Vagina (tissue), 2 donors: ENCODE measurements at regions not wholly inside any gene's neighbourhood (a gene's known extent, or its start where the extent isn't known, plus 50 kb on each side); places are given as distances from the start of the nearest gene placed in this dataset.

Experiments used
- DNase-seq, 2 donors: peaks; one replicate each; pipeline ENCODE4 v3.0.0-alpha.2; 2017; ENCODE audit errors: extremely low spot score in 2 of 2
- H3K27ac ChIP-seq: fragments of 200-600 bp; sonication (generic); one replicate; pipeline ENCODE4 v1.5.1; 2019
- H3K27me3 ChIP-seq: fragments of 200-600 bp; sonication (generic); one replicate; pipeline ENCODE4 v1.5.1; 2019
- H3K36me3 ChIP-seq, 2 donors: fragments of 200-600 bp; sonication (generic); one replicate each; pipeline ENCODE4 v1.5.1; 2017 to 2019
- H3K4me1 ChIP-seq: fragments of 200-600 bp; sonication (generic); one replicate; pipeline ENCODE4 v1.5.1; 2019
- H3K4me3 ChIP-seq, 2 donors: fragments of 200-600 bp; sonication (generic); 1 replicate in 1 of 2; 2 replicates in 1 of 2; pipeline ENCODE4 v1.5.1; 2016 to 2019
- H3K9me3 ChIP-seq: fragments of 200-600 bp; sonication (generic); one replicate; pipeline ENCODE4 v1.5.1; 2019
- POLR2A ChIP-seq, 2 donors: fragments of 450-650 bp; IDR thresholded peaks; one replicate each; pipeline ENCODE4 v1.6.1; 2017; ENCODE audit warnings: antibody characterized with exemption in 2 of 2, mild to moderate bottlenecking in 2 of 2, moderate library complexity in 2 of 2
- POLR2AphosphoS5 ChIP-seq, 2 donors: sonication (generic); formaldehyde crosslinking; IDR thresholded peaks; one replicate each; pipeline ENCODE4 v1.9.0; 2017; ENCODE audit warnings: antibody characterized with exemption in 2 of 2, mild to moderate bottlenecking in 2 of 2, low read depth in 1 of 2; ENCODE audit not compliant: insufficient read depth in 1 of 2
- intact Hi-C: fragments of 100-400 bp; cut with DNase I; formaldehyde crosslinking; loops from one replicate; pipeline ENCODE4 v1.15.1; 2023
- TF ChIP-seq, protein P1 (sequence below), 3 experiments: fragments of 450-650 bp in 2 of 3; fragments of 200-600 bp in 1 of 3; sonication (generic) in 1 of 3; IDR thresholded peaks; one replicate each; pipeline ENCODE4 v1.5.1; 2017 to 2019; ENCODE audit warnings: antibody characterized with exemption in 3 of 3, mild to moderate bottlenecking in 2 of 3, moderate library complexity in 2 of 3

GRCh38 chr5:13019729-13020128, 924.8 kb downstream of the DNAH5 start:
- no peaks in the 10 kb centered on the region for H3K4me1 ChIP-seq
- no peak overlapping the region for H3K4me3 ChIP-seq
- TF ChIP-seq POLR2A (IDR thresholded peaks at IDR 0.05) (no peak), POLR2AphosphoS5 (IDR thresholded peaks at IDR 0.05; ENCODE audit: insufficient read depth in 1 of 2, low read depth in 1 of 2) (no peak)
- TF ChIP-seq, protein P1, sequence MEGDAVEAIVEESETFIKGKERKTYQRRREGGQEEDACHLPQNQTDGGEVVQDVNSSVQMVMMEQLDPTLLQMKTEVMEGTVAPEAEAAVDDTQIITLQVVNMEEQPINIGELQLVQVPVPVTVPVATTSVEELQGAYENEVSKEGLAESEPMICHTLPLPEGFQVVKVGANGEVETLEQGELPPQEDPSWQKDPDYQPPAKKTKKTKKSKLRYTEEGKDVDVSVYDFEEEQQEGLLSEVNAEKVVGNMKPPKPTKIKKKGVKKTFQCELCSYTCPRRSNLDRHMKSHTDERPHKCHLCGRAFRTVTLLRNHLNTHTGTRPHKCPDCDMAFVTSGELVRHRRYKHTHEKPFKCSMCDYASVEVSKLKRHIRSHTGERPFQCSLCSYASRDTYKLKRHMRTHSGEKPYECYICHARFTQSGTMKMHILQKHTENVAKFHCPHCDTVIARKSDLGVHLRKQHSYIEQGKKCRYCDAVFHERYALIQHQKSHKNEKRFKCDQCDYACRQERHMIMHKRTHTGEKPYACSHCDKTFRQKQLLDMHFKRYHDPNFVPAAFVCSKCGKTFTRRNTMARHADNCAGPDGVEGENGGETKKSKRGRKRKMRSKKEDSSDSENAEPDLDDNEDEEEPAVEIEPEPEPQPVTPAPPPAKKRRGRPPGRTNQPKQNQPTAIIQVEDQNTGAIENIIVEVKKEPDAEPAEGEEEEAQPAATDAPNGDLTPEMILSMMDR (IDR thresholded peaks at IDR 0.05) = no peak
- no peaks in the 10 kb centered on the region for H3K36me3 ChIP-seq
- no peak overlapping the region for H3K27ac ChIP-seq
- no peak for DNase-seq
- no peaks in the 10 kb centered on the region for H3K9me3 ChIP-seq
- H3K27me3 ChIP-seq = no peaks in the 10 kb centered on the region
- intact Hi-C loops = no loop called here

GRCh38 chr5:13003457-13003856, 941.0 kb downstream of the DNAH5 start:
- no peaks in the 10 kb centered on the region for H3K27me3 ChIP-seq
- no peak for DNase-seq
- H3K4me1 ChIP-seq = no peaks in the 10 kb centered on the region
- H3K9me3 ChIP-seq = no peaks in the 10 kb centered on the region
- H3K27ac ChIP-seq = no peak overlapping the region
- H3K36me3 ChIP-seq = no peaks in the 10 kb centered on the region
- TF ChIP-seq POLR2AphosphoS5 (IDR thresholded peaks at IDR 0.05; ENCODE audit: insufficient read depth in 1 of 2, low read depth in 1 of 2) (no peak), POLR2A (IDR thresholded peaks at IDR 0.05) (no peak)
- TF ChIP-seq, protein P1 (IDR thresholded peaks at IDR 0.05) = no peak
- intact Hi-C loops = loop anchor here (5.0 kb wide), 1 partner anchor 1814 kb away; no protein-coding TSS in a partner anchor
- H3K4me3 ChIP-seq = no peak overlapping the region

DNA sequence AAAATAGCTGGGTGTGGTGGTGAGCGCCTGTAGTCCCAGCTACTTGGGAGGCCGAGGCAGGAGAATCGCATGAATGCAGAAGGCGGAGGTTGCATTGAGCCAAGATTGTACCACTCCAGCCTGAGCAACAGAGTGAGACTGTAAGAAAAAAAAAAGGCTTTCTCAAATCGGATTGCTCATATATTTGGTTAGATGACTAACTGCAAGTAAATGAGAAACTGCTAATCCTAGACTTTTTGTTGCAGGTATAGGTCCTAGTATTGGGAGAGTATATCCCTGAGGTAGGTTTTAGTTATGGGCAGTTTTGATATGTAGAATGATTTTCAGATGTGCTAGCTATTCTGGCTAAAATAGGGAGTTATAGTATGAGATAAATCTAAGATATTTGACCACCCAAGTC, 944.8 kb downstream of the DNAH5 start:
- no peak for TF ChIP-seq POLR2A (IDR thresholded peaks at IDR 0.05)
- no peak for TF ChIP-seq POLR2AphosphoS5 (IDR thresholded peaks at IDR 0.05; ENCODE audit: insufficient read depth in 1 of 2, low read depth in 1 of 2)
- TF ChIP-seq, protein P1 (IDR thresholded peaks at IDR 0.05) = no peak
- Histone ChIP-seq H3K36me3 (no peaks in the 10 kb centered on the region), H3K27ac (no peak overlapping the region), H3K4me3 (no peak overlapping the region), H3K9me3 (no peaks in the 10 kb centered on the region), H3K4me1 (no peaks in the 10 kb centered on the region), H3K27me3 (no peaks in the 10 kb centered on the region)
- intact Hi-C loops = loop anchor here (5.0 kb wide), 1 partner anchor 1818 kb away; no protein-coding TSS in a partner anchor
- DNase-seq = no peak

DNA sequence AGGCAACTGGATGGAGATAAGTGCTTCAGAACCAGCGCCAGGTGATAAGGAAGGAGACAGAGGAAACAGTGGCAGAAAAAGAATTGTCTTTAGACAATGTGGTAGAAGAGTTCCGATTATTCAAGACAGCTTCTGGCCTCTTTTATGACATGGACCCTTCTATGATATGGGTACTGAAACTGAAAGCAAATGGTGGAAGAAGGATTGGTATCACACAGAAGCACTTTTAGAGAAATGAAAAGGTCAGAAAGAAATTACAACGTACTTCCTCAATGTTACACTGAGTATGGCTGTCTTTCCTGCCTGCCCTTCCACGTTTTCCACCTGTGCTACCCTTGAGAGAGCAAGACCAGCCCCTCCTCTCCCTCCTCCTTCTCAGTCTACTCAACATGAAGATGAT, 959.3 kb downstream of the DNAH5 start:
- H3K27me3 ChIP-seq = no peaks in the 10 kb centered on the region
- H3K4me1 ChIP-seq = no peaks in the 10 kb centered on the region
- H3K27ac ChIP-seq = no peak overlapping the region
- DNase-seq = no peak
- TF ChIP-seq POLR2AphosphoS5 (IDR thresholded peaks at IDR 0.05; ENCODE audit: insufficient read depth in 1 of 2, low read depth in 1 of 2) (no peak), POLR2A (IDR thresholded peaks at IDR 0.05) (no peak)
- TF ChIP-seq, protein P1 (IDR thresholded peaks at IDR 0.05) = no peak
- H3K36me3 ChIP-seq = no peaks in the 10 kb centered on the region
- H3K4me3 ChIP-seq = no peak overlapping the region
- H3K9me3 ChIP-seq = no peaks in the 10 kb centered on the region
- intact Hi-C loops = no loop called here

DNA sequence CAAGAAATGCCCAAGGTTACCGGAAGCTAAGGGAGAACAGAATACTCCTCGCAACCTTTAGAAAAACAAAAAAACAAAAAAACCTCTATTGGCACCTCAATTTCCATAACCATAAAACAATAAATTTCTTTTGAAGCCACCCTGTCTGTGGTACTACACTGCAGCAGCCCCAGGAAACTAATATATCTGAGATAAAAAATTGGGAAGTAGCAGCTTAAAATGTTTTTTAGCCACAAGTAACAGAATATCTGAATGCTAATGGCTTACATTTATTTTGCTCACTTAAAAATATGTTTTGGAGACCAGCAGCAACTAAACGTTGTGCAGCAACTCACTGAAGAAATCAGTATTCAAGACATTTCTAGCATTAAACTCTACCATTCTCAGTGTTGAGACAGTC, 969.6 kb downstream of the DNAH5 start:
- TF ChIP-seq POLR2AphosphoS5 (IDR thresholded peaks at IDR 0.05; ENCODE audit: insufficient read depth in 1 of 2, low read depth in 1 of 2) (no peak), POLR2A (IDR thresholded peaks at IDR 0.05) (no peak)
- TF ChIP-seq, protein P1 (IDR thresholded peaks at IDR 0.05) = no peak
- Histone ChIP-seq H3K36me3 (no peaks in the 10 kb centered on the region), H3K27ac (no peak overlapping the region), H3K9me3 (no peaks in the 10 kb centered on the region), H3K4me1 (no peaks in the 10 kb centered on the region), H3K27me3 (no peaks in the 10 kb centered on the region), H3K4me3 (no peak overlapping the region)
- intact Hi-C loops = no loop called here
- DNase-seq = no peak
